ENCODE measurements at regions not wholly inside any gene's neighbourhood (a gene's known extent, or its start where the extent isn't known, plus 50 kb on each side); places are given as distances from the start of the nearest gene placed in this dataset.

DNA sequence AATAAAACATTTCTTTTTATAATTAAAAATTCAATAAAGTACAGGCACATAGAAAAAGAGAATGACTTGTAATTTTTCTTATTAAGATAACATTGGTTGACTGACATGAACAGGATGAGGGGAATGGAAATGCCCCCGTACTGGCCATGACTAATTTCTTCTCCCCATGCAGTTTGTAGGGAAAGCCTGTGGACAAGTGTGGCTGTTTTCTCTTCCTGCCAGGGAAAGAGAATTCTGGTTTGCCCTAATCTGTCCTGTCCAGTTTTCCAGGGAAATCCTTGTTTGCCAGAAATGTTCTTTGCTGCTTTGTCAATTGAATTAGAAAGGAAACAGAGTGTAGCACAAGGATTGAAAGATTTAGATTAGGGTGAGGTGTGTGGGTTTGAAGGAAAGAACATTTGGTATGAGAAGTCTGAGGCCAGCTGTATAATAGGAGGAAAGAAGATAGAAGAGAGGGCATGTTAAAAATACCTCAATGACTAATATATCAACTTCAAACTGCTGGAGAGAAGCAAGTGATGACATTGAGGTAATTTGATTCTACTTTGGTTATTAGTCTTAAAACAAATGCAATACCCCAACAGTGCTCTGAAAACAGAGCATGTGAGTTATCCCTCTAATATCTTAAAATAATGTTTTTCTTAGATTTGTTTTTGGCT, 593.9 kb upstream of the ZNF804A start:
- Mint-ChIP-seq H3K4me3 (peak overlapping the region in 1 of 3 experiments; percentile 0), H3K4me1 (peaks cover 26% of the 10 kb centered on the region), H3K27ac (peak overlapping the region; percentile 19 to 63 (median 27)), H3K9me3 (no peaks in the 10 kb centered on the region), H3K36me3 (ENCODE audit: low read depth) (no peaks in the 10 kb centered on the region), H3K27me3 (ENCODE audit: low read depth) (no peaks in the 10 kb centered on the region)
- TF ChIP-seq, protein P1, sequence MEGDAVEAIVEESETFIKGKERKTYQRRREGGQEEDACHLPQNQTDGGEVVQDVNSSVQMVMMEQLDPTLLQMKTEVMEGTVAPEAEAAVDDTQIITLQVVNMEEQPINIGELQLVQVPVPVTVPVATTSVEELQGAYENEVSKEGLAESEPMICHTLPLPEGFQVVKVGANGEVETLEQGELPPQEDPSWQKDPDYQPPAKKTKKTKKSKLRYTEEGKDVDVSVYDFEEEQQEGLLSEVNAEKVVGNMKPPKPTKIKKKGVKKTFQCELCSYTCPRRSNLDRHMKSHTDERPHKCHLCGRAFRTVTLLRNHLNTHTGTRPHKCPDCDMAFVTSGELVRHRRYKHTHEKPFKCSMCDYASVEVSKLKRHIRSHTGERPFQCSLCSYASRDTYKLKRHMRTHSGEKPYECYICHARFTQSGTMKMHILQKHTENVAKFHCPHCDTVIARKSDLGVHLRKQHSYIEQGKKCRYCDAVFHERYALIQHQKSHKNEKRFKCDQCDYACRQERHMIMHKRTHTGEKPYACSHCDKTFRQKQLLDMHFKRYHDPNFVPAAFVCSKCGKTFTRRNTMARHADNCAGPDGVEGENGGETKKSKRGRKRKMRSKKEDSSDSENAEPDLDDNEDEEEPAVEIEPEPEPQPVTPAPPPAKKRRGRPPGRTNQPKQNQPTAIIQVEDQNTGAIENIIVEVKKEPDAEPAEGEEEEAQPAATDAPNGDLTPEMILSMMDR (IDR thresholded peaks at IDR 0.05; ENCODE audit: unreplicated experiment in 3 of 3) = no peak

DNA sequence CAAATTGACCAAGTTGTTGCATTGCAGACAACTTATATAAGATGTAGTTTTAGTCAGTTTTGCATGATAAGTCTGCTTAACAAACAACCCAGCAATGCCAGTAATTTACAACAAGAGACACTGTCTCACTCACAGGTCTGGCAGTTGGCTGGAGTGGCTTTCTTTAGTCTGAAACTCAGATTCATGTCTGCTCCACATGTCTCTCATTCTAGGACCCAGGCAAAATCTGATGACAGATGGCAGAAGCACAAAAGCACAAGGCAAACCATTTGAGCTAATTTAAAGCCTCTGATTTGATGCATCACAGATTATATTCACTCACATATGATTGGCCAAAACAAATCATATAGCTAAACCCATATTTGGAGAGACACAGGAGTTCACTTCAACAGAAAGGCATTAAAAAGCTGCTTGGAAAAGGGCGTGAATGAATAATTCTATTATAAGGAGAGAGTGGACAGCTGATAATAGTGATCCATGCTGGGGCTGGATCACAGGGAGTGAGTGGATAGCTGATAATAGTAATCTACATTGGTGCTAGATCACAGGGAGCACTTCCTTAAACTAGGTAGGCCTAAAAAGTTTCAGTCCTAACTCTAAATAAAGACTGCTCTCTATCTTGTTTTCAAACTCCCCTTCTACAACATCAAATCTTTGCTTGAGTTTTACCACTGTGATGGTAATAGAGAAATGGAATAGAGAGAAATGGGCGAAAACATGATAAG, 593.2 kb upstream of the ZNF804A start:
- no peaks in the 10 kb centered on the region for H3K27me3 Mint-ChIP-seq (ENCODE audit: low read depth)
- H3K4me1 Mint-ChIP-seq = peaks cover 26% of the 10 kb centered on the region
- H3K9me3 Mint-ChIP-seq = no peaks in the 10 kb centered on the region
- peak overlapping the region; percentile 21 to 65 (median 27) for H3K27ac Mint-ChIP-seq
- no peak overlapping the region for H3K4me3 Mint-ChIP-seq
- H3K36me3 Mint-ChIP-seq (ENCODE audit: low read depth) = no peaks in the 10 kb centered on the region
- TF ChIP-seq, protein P1 (IDR thresholded peaks at IDR 0.05; ENCODE audit: unreplicated experiment in 3 of 3) = no peak

DNA sequence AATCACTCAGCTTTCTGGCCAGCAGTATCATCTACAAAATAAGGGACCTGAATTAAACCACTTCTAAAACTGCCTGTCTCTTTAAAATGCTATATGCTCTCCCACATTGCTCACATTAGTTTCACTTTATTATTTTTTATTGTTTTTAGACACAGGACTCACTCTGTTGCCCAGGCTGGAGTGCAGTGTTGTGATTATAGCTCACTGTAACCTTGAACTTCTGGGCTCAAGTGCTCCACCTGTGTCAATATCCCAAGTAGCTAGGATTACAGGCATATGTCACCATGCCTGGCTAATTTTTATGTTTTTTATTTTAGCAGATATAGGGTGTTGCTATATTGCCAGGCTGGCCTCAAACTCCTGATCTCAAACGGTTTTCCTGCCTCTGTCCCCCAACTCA, 591.3 kb upstream of the ZNF804A start:
- no peak overlapping the region for H3K4me3 Mint-ChIP-seq
- no peaks in the 10 kb centered on the region for H3K36me3 Mint-ChIP-seq (ENCODE audit: low read depth)
- H3K27me3 Mint-ChIP-seq (ENCODE audit: low read depth) = no peaks in the 10 kb centered on the region
- no peak overlapping the region for H3K27ac Mint-ChIP-seq
- TF ChIP-seq, protein P1 (IDR thresholded peaks at IDR 0.05; ENCODE audit: unreplicated experiment in 3 of 3) = no peak
- no peaks in the 10 kb centered on the region for H3K9me3 Mint-ChIP-seq
- peaks cover 26% of the 10 kb centered on the region for H3K4me1 Mint-ChIP-seq

DNA sequence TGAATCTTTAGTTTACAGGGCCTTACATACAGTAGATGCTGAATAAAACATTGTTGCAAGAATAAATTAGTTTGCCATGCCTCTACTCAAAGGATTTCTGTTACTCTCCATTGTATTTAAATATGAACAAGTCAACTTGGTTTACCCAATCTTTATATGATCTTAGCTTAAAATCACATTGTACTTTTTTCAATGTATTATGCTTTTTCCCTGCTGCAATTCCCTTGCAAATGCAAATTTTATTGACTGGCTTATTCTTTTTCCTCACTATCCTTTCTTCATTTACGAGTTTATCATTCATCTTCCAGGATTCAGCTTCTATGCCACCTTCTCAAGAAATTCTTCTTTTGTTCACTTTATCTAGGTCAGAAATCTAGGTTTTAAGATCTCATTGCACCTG, 571.4 kb upstream of the ZNF804A start:
- Mint-ChIP-seq H3K27ac (no peak overlapping the region), H3K36me3 (ENCODE audit: low read depth) (no peaks in the 10 kb centered on the region), H3K4me3 (no peak overlapping the region), H3K27me3 (ENCODE audit: low read depth) (no peaks in the 10 kb centered on the region), H3K9me3 (no peaks in the 10 kb centered on the region), H3K4me1 (peaks cover 5% of the 10 kb centered on the region)
- TF ChIP-seq, protein P1 (IDR thresholded peaks at IDR 0.05; ENCODE audit: unreplicated experiment in 3 of 3) = no peak

DNA sequence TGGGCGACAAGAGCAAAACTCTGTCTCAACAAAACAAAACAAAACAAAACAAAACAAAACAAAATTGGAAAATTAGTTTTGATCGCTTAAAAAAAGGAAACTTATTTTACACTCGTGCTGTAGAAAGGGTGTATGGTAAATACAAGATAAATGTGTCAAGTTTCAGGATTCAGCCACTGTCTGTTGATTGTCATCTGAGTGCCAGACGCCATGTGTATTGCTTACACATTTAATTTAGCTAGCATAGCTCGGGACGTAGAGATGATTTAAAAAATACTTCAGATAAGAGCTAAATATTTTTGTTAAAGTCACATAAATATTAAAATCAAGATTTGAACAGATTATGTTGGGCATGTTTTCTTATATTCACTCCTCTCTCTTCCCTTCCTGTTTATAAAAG, 568.1 kb upstream of the ZNF804A start:
- Mint-ChIP-seq H3K4me1 (peaks cover 5% of the 10 kb centered on the region), H3K9me3 (no peaks in the 10 kb centered on the region), H3K4me3 (no peak overlapping the region), H3K27ac (no peak overlapping the region), H3K27me3 (ENCODE audit: low read depth) (no peaks in the 10 kb centered on the region), H3K36me3 (ENCODE audit: low read depth) (no peaks in the 10 kb centered on the region)
- TF ChIP-seq, protein P1 (IDR thresholded peaks at IDR 0.05; ENCODE audit: unreplicated experiment in 3 of 3) = no peak

DNA sequence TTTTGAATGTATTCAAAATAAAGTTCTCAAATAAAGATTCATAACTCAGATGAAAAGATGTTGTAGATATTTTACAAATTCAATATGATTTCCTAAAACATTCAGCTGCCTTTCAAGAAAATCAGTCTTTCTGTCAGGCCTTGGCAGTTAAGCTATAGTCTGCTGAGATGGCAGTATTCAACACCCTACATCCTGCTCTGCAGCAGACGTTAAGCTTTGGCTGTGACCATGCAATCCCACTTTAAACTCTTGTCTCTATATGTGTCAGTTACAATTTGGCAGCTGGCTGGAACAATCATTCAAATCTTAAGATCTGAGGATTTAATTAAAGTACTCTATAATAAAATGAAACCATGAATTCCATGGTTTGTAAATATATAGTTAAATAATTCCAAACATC, 567.3 kb upstream of the ZNF804A start:
- Mint-ChIP-seq H3K4me3 (no peak overlapping the region), H3K36me3 (ENCODE audit: low read depth) (no peaks in the 10 kb centered on the region), H3K9me3 (no peaks in the 10 kb centered on the region), H3K27ac (no peak overlapping the region), H3K27me3 (ENCODE audit: low read depth) (no peaks in the 10 kb centered on the region), H3K4me1 (peaks cover 5% of the 10 kb centered on the region)
- TF ChIP-seq, protein P1 (IDR thresholded peaks at IDR 0.05; ENCODE audit: unreplicated experiment in 3 of 3) = no peak

Measured in nephron (organoid).